ENCODE measurements at regions not wholly inside any gene's neighbourhood (a gene's known extent, or its start where the extent isn't known, plus 50 kb on each side); places are given as distances from the start of the nearest gene placed in this dataset.

DNA sequence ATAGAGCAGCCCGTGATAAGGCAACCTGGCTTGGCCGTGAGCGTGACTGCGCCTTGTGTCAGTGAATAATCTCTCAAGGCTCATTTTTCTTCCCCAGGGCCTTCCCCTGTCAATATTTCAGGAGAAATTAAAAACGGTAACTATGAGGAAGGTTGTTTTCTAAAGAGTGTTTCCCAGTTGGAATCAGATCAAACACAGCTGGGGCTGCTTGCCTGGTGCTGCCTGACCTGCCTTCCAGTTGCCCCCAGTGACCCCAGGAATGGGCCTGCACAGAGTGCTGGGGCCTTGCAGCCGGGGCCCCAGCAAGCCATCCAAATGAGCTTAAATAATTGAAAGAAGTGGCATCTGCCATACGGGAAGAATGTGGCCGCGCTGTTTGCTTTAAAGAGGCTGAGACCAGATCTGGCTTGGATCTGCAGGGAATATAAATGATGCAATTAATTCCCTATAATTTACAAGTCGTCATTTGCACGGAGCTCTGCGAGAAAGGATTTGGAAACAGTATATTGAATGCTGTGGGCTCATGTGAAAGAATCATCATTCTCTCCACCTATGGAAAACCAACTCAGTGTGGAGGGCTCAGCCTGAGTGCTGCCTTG, 203.9 kb downstream of the C1orf94 start:
- TF ChIP-seq EZH2 (IDR thresholded peaks at IDR 0.05; ENCODE audit: borderline replicate concordance, low read length), result no peak
- TF ChIP-seq, protein P1, sequence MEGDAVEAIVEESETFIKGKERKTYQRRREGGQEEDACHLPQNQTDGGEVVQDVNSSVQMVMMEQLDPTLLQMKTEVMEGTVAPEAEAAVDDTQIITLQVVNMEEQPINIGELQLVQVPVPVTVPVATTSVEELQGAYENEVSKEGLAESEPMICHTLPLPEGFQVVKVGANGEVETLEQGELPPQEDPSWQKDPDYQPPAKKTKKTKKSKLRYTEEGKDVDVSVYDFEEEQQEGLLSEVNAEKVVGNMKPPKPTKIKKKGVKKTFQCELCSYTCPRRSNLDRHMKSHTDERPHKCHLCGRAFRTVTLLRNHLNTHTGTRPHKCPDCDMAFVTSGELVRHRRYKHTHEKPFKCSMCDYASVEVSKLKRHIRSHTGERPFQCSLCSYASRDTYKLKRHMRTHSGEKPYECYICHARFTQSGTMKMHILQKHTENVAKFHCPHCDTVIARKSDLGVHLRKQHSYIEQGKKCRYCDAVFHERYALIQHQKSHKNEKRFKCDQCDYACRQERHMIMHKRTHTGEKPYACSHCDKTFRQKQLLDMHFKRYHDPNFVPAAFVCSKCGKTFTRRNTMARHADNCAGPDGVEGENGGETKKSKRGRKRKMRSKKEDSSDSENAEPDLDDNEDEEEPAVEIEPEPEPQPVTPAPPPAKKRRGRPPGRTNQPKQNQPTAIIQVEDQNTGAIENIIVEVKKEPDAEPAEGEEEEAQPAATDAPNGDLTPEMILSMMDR (IDR thresholded peaks at IDR 0.05; ENCODE audit: low read length), result no peak

DNA sequence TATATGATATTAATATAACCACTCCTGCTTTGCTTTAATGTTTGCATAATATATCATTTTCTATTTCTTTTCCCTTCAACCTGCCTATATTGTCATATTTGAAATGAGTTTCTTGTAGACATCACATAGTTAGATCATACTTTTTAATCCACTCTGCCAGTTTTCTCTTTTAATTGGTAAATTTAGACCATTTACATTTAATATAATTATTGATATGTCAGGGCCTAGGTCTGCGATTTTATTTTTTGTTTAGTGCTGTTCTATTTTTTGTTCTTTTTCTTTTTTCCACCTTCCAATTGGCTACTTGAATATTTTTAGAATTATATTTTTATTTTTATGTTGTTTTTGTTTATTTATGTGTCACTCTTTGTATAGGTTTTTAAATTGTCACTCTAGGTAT, 213.3 kb downstream of the C1orf94 start:
- Histone ChIP-seq H3K4me1 (ENCODE audit: insufficient read depth, low read length, severe bottlenecking) (no peaks in the 10 kb centered on the region), H3K27ac (ENCODE audit: low read depth, low read length, poor library complexity, severe bottlenecking) (no peak overlapping the region), H3K9me2 (ENCODE audit: low read depth, low read length) (no peaks in the 10 kb centered on the region), H3K4me3 (ENCODE audit: low read depth, low read length, poor library complexity, severe bottlenecking) (no peak overlapping the region), H3K36me3 (ENCODE audit: insufficient read depth, low read length) (no peaks in the 10 kb centered on the region), H3K9ac (ENCODE audit: low read length) (no peak overlapping the region), H3K27me3 (ENCODE audit: insufficient read depth, low read length) (no peaks in the 10 kb centered on the region), H3F3A (ENCODE audit: insufficient read depth, low read length) (no peaks in the 10 kb centered on the region), H2AFZ (ENCODE audit: low read length) (no peak overlapping the region), H3K79me2 (ENCODE audit: insufficient read depth, low read length) (no peaks in the 10 kb centered on the region), H3K4me2 (ENCODE audit: low read length) (no peak overlapping the region), H3K9me3 (ENCODE audit: low read length) (no peaks in the 10 kb centered on the region), H4K20me1 (ENCODE audit: insufficient read depth, low read length) (no peaks in the 10 kb centered on the region)
- TF ChIP-seq EZH2 (IDR thresholded peaks at IDR 0.05; ENCODE audit: borderline replicate concordance, low read length), result no peak
- TF ChIP-seq, protein P1 (IDR thresholded peaks at IDR 0.05; ENCODE audit: low read length), result no peak

More for the DNA sequence above, 203.9 kb downstream of the C1orf94 start:
- no peaks in the 10 kb centered on the region for H3K9me3 ChIP-seq (ENCODE audit: low read length)
- no peak overlapping the region for H3K4me2 ChIP-seq (ENCODE audit: low read length)
- no peaks in the 10 kb centered on the region for H4K20me1 ChIP-seq (ENCODE audit: insufficient read depth, low read length)
- H3K36me3 ChIP-seq (ENCODE audit: insufficient read depth, low read length), result no peaks in the 10 kb centered on the region
- no peaks in the 10 kb centered on the region for H3F3A ChIP-seq (ENCODE audit: insufficient read depth, low read length)
- H3K4me1 ChIP-seq (ENCODE audit: insufficient read depth, low read length, severe bottlenecking), result no peaks in the 10 kb centered on the region
- H3K9me2 ChIP-seq (ENCODE audit: low read depth, low read length), result no peaks in the 10 kb centered on the region
- no peak overlapping the region for H3K9ac ChIP-seq (ENCODE audit: low read length)
- H3K27me3 ChIP-seq (ENCODE audit: insufficient read depth, low read length), result no peaks in the 10 kb centered on the region
- H2AFZ ChIP-seq (ENCODE audit: low read length), result no peak overlapping the region
- H3K4me3 ChIP-seq (ENCODE audit: low read depth, low read length, poor library complexity, severe bottlenecking), result no peak overlapping the region
- H3K27ac ChIP-seq (ENCODE audit: low read depth, low read length, poor library complexity, severe bottlenecking), result no peak overlapping the region
- no peaks in the 10 kb centered on the region for H3K79me2 ChIP-seq (ENCODE audit: insufficient read depth, low read length)

DNA sequence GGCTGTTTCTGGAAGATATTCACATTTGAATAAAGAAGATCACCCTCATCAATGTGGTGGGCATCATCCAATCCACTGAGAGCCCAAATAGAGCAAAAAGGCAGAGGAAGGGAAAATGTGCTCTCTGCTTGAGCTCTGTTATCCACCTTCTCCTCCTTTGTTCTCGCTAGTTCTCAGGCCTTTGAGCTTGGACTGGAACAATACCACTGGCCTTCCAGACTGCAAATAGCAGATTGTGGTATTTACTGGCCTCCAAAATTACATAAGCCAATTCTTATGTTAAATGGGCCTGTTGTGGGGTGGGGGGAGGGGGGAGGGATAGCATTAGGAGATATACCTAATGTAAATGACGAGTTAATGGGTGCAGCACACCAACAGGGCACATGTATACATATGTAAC, 219.3 kb downstream of the C1orf94 start:
- H3K27me3 ChIP-seq (ENCODE audit: insufficient read depth, low read length), result no peaks in the 10 kb centered on the region
- H4K20me1 ChIP-seq (ENCODE audit: insufficient read depth, low read length), result no peaks in the 10 kb centered on the region
- no peaks in the 10 kb centered on the region for H3K4me1 ChIP-seq (ENCODE audit: insufficient read depth, low read length, severe bottlenecking)
- no peak overlapping the region for H3K4me2 ChIP-seq (ENCODE audit: low read length)
- no peak overlapping the region for H3K9ac ChIP-seq (ENCODE audit: low read length)
- no peaks in the 10 kb centered on the region for H3K79me2 ChIP-seq (ENCODE audit: insufficient read depth, low read length)
- H3K9me3 ChIP-seq (ENCODE audit: low read length), result no peaks in the 10 kb centered on the region
- H3F3A ChIP-seq (ENCODE audit: insufficient read depth, low read length), result no peaks in the 10 kb centered on the region
- no peaks in the 10 kb centered on the region for H3K9me2 ChIP-seq (ENCODE audit: low read depth, low read length)
- no peak overlapping the region for H3K27ac ChIP-seq (ENCODE audit: low read depth, low read length, poor library complexity, severe bottlenecking)
- no peak overlapping the region for H3K4me3 ChIP-seq (ENCODE audit: low read depth, low read length, poor library complexity, severe bottlenecking)
- no peak for TF ChIP-seq EZH2 (IDR thresholded peaks at IDR 0.05; ENCODE audit: borderline replicate concordance, low read length)
- TF ChIP-seq, protein P1 (IDR thresholded peaks at IDR 0.05; ENCODE audit: low read length), result no peak
- no peak overlapping the region for H2AFZ ChIP-seq (ENCODE audit: low read length)
- no peaks in the 10 kb centered on the region for H3K36me3 ChIP-seq (ENCODE audit: insufficient read depth, low read length)
